ENCODE measurements at regions not wholly inside any gene's neighbourhood (a gene's known extent, or its start where the extent isn't known, plus 50 kb on each side); places are given as distances from the start of the nearest gene placed in this dataset.
"Not testable (repeated sequence)": the region's sequence is repeated elsewhere in the genome, so short reads cannot be mapped to it uniquely, and the experiment has no call there.

DNA sequence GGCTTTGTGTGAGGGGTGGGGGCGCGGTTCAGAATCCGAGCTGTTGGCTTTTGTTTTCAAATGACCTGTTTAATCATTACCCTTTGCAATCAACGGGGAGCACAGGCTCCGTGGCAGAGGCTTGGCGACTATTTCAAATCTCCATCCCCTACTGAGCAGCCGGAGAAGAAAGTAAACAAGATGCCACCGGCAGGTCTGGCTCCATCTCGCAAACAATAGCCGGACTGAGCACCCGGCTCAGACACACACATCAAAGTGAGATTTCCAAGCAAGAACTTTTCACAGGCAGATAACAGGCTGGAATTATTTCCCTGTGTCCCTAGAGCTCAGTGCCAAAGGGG lies 143.4 kb downstream of the GTF2IRD2B start:
- TF ChIP-seq, protein P1, sequence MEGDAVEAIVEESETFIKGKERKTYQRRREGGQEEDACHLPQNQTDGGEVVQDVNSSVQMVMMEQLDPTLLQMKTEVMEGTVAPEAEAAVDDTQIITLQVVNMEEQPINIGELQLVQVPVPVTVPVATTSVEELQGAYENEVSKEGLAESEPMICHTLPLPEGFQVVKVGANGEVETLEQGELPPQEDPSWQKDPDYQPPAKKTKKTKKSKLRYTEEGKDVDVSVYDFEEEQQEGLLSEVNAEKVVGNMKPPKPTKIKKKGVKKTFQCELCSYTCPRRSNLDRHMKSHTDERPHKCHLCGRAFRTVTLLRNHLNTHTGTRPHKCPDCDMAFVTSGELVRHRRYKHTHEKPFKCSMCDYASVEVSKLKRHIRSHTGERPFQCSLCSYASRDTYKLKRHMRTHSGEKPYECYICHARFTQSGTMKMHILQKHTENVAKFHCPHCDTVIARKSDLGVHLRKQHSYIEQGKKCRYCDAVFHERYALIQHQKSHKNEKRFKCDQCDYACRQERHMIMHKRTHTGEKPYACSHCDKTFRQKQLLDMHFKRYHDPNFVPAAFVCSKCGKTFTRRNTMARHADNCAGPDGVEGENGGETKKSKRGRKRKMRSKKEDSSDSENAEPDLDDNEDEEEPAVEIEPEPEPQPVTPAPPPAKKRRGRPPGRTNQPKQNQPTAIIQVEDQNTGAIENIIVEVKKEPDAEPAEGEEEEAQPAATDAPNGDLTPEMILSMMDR (IDR thresholded peaks at IDR 0.05) = not testable (repeated sequence)
- not testable (repeated sequence) for TF ChIP-seq POLR2A (IDR thresholded peaks at IDR 0.05)

Measured in lower leg skin (tissue), 3 donors.